SJSA1 (cell line): ENCODE measurements at regions not wholly inside any gene's neighbourhood (a gene's known extent, or its start where the extent isn't known, plus 50 kb on each side); places are given as distances from the start of the nearest gene placed in this dataset.

Experiments
- DNase-seq, 2 experiments: peaks; one replicate each; pipeline ENCODE4 v3.0.0-alpha.2; 2015 to 2020; ENCODE audit warnings: low spot score in 2 of 2, low read depth in 1 of 2
- H3K27ac ChIP-seq: fragments of 250-450 bp; sonication (Bioruptor Pico); 2 replicates; pipeline ENCODE4 v1.5.1; 2020; ENCODE audit warnings: mild to moderate bottlenecking, moderate library complexity
- H3K27me3 ChIP-seq: fragments of 250-450 bp; sonication (Bioruptor Pico); replicated peaks from 2 replicates; pipeline ENCODE4 v1.5.1; 2020; ENCODE audit warnings: mild to moderate bottlenecking, moderate library complexity
- H3K36me3 ChIP-seq: fragments of 250-450 bp; sonication (Bioruptor Pico); 2 replicates; pipeline ENCODE4 v1.5.1; 2020; ENCODE audit warnings: mild to moderate bottlenecking
- H3K4me1 ChIP-seq: fragments of 250-450 bp; sonication (Bioruptor Pico); replicated peaks from 2 replicates; pipeline ENCODE4 v1.6.1; 2021; ENCODE audit warnings: mild to moderate bottlenecking
- H3K4me3 ChIP-seq: fragments of 250-450 bp; sonication (Bioruptor Pico); 2 replicates; pipeline ENCODE4 v1.5.1; 2020; ENCODE audit warnings: mild to moderate bottlenecking
- H3K9me3 ChIP-seq: fragments of 250-450 bp; sonication (Bioruptor Pico); replicated peaks from 2 replicates; pipeline ENCODE4 v1.5.1; 2020; ENCODE audit warnings: mild to moderate bottlenecking

DNA sequence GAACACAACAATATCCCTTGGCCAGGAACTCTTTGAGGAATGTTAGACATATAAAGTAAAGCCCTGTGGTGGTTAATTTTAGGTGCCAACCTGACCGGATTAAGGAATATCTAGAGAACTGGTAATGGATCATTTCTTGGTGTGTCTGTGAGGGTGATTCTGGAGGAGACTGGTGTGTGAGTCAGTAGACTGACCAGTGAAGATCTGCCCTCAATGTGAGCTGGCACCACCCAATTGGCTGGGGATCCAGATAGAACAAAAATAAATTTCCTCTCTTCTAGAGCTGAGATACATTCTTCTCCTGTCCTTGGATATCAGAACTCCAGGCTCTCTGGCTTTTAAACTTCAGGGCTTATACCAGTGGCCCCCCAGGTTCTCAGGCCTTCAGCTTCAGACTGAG lies 56.2 kb upstream of the TNPO1 start:
- Histone ChIP-seq H3K4me1 (no peaks in the 10 kb centered on the region), H3K36me3 (no peaks in the 10 kb centered on the region), H3K27ac (no peak overlapping the region), H3K4me3 (no peak overlapping the region), H3K9me3 (no peaks in the 10 kb centered on the region), H3K27me3 (no peaks in the 10 kb centered on the region)
- DNase-seq, result no peak

DNA sequence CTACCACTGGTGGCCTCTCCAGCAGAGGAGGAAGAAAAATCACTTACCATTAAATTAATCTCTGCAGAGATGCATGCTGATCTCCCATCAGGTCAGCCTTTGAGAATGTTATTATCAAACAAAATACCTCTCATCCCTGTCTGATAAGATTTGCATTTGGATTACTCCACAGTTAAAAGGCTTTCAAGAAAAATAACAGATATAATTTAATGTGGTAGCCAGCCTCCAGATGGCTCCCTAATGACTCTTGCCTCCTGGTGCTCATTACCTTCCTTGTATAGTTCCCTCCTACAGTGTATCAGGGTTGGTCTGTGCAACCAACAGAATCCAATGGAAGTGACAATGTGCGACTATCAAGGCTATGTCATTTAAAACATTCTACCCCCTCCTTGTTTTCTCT lies 63.6 kb upstream of the TNPO1 start:
- Histone ChIP-seq H3K4me1 (no peaks in the 10 kb centered on the region), H3K9me3 (no peaks in the 10 kb centered on the region), H3K36me3 (no peaks in the 10 kb centered on the region), H3K4me3 (no peak overlapping the region), H3K27me3 (no peaks in the 10 kb centered on the region), H3K27ac (no peak overlapping the region)
- DNase-seq, result no peak

DNA sequence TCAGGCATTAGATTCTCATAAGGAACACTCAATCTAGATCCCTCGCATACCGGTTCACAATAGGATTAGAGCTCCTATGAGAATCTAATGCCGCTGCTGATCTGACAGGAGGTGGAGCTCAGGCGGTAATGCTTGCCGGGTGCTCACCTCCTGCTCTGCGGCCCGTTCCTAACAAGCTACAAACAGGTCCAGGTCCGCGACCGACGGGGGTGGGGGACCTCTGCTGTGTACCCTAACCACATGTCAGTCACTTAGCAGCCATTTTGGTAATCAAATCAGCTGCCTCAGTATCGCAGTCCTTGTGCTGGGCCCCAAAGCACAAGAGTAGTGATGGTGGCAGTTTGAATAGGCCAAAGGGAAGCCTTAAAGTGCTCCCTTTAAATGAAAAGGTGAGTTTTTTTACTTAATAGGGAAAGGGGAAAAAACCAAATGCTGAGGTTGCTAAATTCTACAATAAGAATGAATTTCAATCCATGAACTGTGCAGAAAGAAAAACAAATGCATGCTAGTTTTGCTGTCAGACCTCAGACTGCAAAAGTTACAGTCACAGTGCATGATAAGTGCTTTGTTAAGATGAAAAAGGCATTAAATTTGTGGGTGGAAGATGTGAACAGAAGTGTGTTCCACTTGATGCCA lies 67.0 kb upstream of the TNPO1 start:
- Histone ChIP-seq H3K27me3 (no peaks in the 10 kb centered on the region), H3K9me3 (no peaks in the 10 kb centered on the region), H3K4me3 (no peak overlapping the region), H3K27ac (no peak overlapping the region), H3K36me3 (no peaks in the 10 kb centered on the region), H3K4me1 (no peaks in the 10 kb centered on the region)
- DNase-seq, result no peak

DNA sequence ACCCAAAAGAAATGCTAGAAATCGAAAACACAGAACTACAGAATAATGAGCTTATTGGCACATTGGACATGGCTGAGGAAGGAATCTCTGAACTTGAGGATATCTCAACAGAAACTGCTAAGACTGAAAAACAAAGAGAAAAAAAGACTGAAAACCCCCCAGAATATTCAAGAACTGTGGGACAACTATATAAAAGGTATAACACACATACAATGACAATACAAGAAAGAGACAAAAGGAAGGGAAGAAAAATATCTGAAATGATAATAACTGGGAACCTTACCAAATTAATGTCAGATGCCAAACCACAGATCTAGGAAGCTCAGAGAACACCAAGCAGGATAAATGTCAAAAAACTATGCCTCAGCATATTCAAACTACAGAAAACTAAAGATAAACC lies 68.6 kb upstream of the TNPO1 start:
- H3K4me3 ChIP-seq, result no peak overlapping the region
- DNase-seq, result no peak
- no peaks in the 10 kb centered on the region for H3K36me3 ChIP-seq
- H3K27me3 ChIP-seq, result no peaks in the 10 kb centered on the region
- no peaks in the 10 kb centered on the region for H3K4me1 ChIP-seq
- H3K9me3 ChIP-seq, result no peaks in the 10 kb centered on the region
- H3K27ac ChIP-seq, result no peak overlapping the region

DNA sequence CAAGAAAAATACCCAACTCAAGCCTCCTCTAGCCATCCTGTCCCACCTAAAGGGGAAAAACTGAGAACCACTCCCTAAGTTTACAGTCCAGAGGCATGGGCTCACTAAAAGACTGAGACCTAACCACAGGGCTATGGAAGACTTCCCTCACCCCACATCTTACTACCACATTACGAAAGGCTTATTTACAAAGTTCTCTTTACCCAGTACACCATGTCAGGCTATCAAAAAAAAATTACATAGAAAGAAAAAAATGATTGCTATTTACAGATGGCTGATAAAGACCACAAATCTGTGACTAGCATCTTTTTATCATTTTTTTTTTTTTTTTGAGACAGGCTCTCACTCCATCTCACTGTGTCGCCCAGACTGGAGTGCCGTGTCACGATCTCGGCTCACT lies 69.7 kb upstream of the TNPO1 start:
- H3K27me3 ChIP-seq, result no peaks in the 10 kb centered on the region
- H3K4me3 ChIP-seq, result no peak overlapping the region
- H3K4me1 ChIP-seq, result no peaks in the 10 kb centered on the region
- no peaks in the 10 kb centered on the region for H3K9me3 ChIP-seq
- H3K27ac ChIP-seq, result no peak overlapping the region
- no peaks in the 10 kb centered on the region for H3K36me3 ChIP-seq
- DNase-seq, result no peak

DNA sequence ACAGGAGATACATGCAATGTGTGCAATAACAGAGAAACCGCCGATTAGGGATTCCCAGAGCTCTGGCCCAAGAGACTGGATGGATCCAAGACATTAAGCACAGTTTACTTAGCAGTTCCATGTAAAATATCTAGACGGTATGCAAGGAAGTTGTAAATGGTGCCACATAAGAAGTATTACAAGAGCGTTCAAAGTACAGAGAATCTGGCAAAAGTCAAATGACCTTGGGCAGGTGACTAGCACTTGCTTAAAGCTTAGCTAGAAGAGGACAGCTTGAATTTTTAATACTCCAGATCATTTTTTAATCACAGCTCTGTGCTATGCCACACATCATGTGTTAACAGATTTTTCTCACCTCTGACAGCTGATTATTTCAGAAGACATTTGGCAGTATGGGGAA lies 72.3 kb upstream of the TNPO1 start:
- Histone ChIP-seq H3K36me3 (no peaks in the 10 kb centered on the region), H3K9me3 (no peaks in the 10 kb centered on the region), H3K4me1 (no peaks in the 10 kb centered on the region), H3K27ac (no peak overlapping the region), H3K4me3 (no peak overlapping the region), H3K27me3 (no peaks in the 10 kb centered on the region)
- no peak for DNase-seq

DNA sequence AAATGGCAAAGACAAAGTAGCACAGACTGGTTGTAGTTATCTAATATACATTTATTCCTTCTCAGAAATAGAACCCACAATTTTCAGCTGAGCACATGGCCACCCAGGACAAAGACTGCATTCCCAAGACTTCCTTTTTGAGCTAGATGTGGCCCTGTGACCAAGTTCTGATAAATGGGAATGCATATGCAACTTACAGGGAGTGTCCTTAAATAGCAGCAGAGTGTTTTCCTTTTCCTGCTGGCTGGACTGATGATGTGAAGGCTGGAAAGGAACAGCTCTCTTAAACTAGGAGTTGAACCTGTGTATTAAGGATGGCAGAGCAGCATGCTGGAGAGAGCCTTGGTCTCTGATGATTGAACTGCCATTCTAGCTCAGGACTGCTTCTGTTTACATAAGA lies 74.7 kb upstream of the TNPO1 start:
- Histone ChIP-seq H3K27me3 (no peaks in the 10 kb centered on the region), H3K4me3 (no peak overlapping the region), H3K9me3 (no peaks in the 10 kb centered on the region), H3K4me1 (no peaks in the 10 kb centered on the region), H3K36me3 (no peaks in the 10 kb centered on the region), H3K27ac (no peak overlapping the region)
- DNase-seq, result no peak

DNA sequence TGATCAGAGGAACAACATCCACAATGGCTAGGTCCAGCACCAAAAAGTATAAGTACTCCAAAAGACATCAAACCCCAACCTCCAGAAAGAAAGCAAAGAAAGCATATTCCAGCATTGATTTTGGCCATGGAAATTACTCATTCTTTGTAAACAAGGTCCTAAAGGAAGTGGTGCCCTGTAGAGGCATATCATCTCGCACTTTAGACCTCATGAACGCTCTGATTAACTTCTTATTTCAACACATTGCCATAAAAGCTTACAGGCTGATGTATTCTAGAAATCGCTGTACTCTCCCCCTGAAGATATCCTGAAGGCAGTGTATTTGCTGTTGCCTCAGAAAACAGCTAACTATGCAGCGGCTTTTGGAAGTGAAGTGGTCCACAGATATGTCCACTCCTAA lies 82.7 kb upstream of the TNPO1 start:
- DNase-seq, result no peak
- Histone ChIP-seq H3K4me3 (no peak overlapping the region), H3K4me1 (no peaks in the 10 kb centered on the region)

DNA sequence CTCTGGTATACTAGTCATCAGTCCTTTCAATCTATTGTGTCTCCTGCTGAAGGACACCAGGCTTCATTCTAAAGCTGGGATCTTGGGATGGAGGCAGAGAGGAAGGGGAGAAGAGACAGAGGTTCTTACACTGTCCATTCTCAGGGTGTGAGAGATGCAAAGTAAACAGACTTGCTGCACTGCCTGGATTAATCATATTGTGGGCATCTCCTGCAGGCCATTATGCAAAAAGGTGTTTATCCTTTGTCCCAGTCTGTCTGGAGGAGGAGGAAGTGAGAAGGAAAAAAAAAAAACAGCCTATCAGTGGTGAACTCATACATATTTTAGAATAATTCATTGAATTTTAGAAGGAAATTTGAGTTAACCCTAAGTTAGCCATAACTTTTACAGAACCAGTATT lies 92.9 kb upstream of the TNPO1 start:
- H3K4me3 ChIP-seq, result no peak overlapping the region
- H3K36me3 ChIP-seq, result no peaks in the 10 kb centered on the region
- no peaks in the 10 kb centered on the region for H3K27me3 ChIP-seq
- no peak overlapping the region for H3K27ac ChIP-seq
- no peak for DNase-seq
- no peaks in the 10 kb centered on the region for H3K4me1 ChIP-seq
- no peaks in the 10 kb centered on the region; the same call in 1 of the 2 replicates for H3K9me3 ChIP-seq

More for the DNA sequence above, 82.7 kb upstream of the TNPO1 start:
- H3K27me3 ChIP-seq, result no peaks in the 10 kb centered on the region
- no peaks in the 10 kb centered on the region for H3K36me3 ChIP-seq
- H3K9me3 ChIP-seq, result no peaks in the 10 kb centered on the region
- no peak overlapping the region for H3K27ac ChIP-seq

DNA sequence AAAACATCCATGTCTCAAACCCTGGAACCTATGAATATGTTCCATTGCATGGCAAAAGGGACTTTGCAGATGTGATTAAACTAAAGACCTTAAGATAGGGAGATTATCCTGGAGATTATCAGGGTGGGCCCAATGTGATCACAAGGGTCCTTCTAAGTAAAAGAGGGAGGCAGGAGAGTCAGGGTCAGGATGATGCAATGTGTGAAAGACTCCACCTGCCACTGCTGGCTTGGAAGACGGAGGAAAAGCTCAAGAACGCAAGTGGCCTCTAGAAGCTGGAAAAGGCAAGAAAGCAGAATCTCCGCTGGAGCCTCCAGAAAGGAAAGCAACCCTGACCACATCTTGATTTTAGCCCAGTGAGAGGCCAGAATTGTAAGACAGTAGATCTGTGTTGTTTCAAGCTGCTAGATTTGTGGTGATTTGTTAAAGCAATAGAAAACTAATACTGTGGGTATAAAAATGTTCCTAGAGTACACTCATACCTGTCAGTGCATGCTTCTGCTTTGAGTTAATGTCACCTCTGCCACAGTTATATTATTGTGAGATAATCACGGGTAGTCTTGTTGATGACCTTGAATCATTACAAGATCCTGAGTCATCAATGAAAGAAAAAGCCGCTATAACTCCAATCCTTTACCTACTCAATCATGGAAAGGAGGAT lies 93.5 kb upstream of the TNPO1 start:
- Histone ChIP-seq H3K4me3 (no peak overlapping the region), H3K4me1 (no peaks in the 10 kb centered on the region), H3K27me3 (no peaks in the 10 kb centered on the region), H3K9me3 (no peaks in the 10 kb centered on the region; the same call in 1 of the 2 replicates), H3K36me3 (no peaks in the 10 kb centered on the region), H3K27ac (no peak overlapping the region)
- DNase-seq, result no peak

DNA sequence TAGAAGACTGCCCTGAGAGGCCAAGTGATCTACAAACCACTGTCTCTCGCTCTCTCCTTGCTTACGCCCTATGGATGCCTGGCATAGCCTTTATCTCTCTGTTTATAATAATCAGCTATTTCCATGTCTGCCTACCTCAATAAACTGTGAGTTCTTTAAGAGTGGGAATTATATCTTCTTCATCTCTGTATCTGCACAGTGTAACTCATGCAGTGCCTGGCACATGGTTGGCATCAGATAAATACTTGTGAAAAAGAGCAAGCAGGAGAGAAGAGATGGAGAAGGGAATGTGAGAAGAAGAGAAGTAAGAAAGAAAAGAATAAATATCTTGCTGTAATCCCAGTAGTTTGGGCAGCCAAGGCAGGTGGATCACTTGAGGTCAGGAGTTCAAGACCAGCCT lies 94.6 kb upstream of the TNPO1 start:
- no peaks in the 10 kb centered on the region for H3K36me3 ChIP-seq
- H3K27me3 ChIP-seq, result no peaks in the 10 kb centered on the region
- no peak overlapping the region for H3K27ac ChIP-seq
- H3K4me1 ChIP-seq, result no peaks in the 10 kb centered on the region
- no peaks in the 10 kb centered on the region; the same call in 1 of the 2 replicates for H3K9me3 ChIP-seq
- DNase-seq, result no peak
- H3K4me3 ChIP-seq, result no peak overlapping the region

DNA sequence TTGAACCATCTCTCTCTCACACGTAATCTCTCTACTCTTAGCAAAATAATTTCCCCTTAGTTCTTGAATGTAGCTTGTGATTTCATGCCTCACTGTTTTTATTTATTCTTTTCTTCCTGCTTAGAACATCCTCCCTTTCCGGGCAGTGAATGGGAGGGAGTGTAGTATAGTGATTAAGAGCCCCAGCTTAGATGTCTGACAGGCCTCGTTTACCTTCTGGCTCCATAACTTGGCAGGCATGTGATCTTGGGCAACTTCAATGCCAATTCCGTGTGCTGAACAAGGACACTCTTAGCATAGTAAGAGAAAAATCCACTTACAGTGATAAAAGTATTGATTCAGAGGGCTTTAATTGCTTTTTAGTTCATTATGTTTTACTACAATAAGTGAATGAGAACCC lies 96.3 kb upstream of the TNPO1 start:
- Histone ChIP-seq H3K27ac (no peak overlapping the region), H3K36me3 (no peaks in the 10 kb centered on the region), H3K9me3 (no peaks in the 10 kb centered on the region; the same call in 1 of the 2 replicates), H3K27me3 (no peaks in the 10 kb centered on the region), H3K4me3 (no peak overlapping the region), H3K4me1 (no peaks in the 10 kb centered on the region)
- no peak for DNase-seq

DNA sequence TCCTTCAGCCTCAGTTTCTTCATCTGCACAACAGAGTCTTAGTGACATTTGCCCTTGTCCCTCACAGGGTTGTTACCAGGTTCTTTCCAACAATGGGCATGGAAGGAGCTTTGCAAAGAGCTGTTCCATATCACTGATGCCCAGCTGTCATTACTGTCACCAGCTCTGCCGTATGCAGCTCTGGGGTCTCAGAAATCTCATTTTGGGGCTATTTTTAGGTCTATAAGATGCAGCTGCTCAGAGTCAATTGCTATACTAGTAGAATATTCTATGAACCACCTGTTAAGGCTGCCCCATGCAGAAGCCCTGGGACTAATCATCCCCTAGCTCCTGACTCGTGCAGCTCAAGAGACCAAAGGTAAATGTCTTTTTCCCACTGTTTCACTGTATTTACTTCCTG lies 105.1 kb upstream of the TNPO1 start:
- H3K4me3 ChIP-seq, result no peak overlapping the region
- H3K27ac ChIP-seq, result no peak overlapping the region
- no peaks in the 10 kb centered on the region for H3K36me3 ChIP-seq
- DNase-seq, result no peak
- H3K27me3 ChIP-seq, result no peaks in the 10 kb centered on the region
- no peaks in the 10 kb centered on the region for H3K9me3 ChIP-seq
- no peaks in the 10 kb centered on the region for H3K4me1 ChIP-seq

DNA sequence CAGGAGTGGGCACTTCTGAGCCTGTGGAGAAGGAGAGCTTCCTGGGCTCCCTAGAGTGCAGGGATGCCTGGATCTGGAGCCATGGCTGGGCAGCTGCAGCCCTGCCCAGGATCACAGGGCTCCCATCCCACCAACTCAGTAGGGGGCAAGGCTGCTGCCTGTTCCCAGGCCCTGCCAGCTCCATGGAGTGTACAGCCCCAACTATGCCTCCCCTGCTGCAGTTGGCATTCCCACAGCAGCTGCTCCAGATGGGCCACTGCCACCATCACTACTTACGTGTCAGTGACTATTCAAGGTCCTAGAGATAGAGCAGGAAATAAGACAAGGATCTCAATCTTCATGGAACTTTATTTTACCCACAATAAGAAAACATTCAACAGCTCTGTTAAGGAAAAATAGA lies 107.1 kb upstream of the TNPO1 start:
- no peaks in the 10 kb centered on the region for H3K27me3 ChIP-seq
- no peak overlapping the region for H3K27ac ChIP-seq
- no peaks in the 10 kb centered on the region for H3K4me1 ChIP-seq
- no peaks in the 10 kb centered on the region for H3K36me3 ChIP-seq
- no peak overlapping the region for H3K4me3 ChIP-seq
- no peaks in the 10 kb centered on the region for H3K9me3 ChIP-seq
- no peak for DNase-seq

DNA sequence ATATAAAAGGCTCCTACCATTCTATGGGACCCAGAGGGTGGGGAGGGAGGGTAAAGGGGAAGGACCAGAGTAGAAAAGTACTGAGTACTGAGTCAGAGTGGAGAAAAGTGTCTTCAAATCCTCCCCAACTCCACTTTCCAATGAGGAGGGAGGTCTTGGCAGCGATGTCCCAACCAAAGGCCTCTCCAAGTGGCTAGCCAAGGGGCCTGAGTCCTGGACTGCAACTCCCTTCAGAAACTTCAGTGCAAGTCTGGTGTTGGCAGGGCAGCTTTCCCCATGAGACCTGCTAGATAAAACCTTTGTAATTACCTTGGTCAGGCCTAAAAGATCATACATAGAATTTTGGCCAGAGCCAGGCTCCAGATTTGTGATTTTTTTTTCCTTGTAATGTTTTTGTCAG lies 111.3 kb upstream of the TNPO1 start:
- Histone ChIP-seq H3K36me3 (no peaks in the 10 kb centered on the region), H3K27ac (no peak overlapping the region), H3K27me3 (no peaks in the 10 kb centered on the region), H3K4me3 (no peak overlapping the region), H3K9me3 (no peaks in the 10 kb centered on the region), H3K4me1 (no peaks in the 10 kb centered on the region)
- DNase-seq, result no peak
